B cell (primary cell): ENCODE measurements at regions not wholly inside any gene's neighbourhood (a gene's known extent, or its start where the extent isn't known, plus 50 kb on each side); places are given as distances from the start of the nearest gene placed in this dataset.

ENCODE experiments used
- ATAC-seq: fragments of 200-7000 bp; cut with Tn5 transposase; one replicate; pipeline ENCODE4 v1.10.0; 2021; ENCODE audit warnings: low read depth, mild to moderate bottlenecking, moderate number of reproducible peaks, moderate library complexity
- CTCF ChIA-PET: fragments of 350-600 bp; sonication (Branson Sonifier 250); formaldehyde crosslinking; loops from one replicate; lab custom pipeline; 2021; ENCODE audit warnings: antibody characterized with exemption, inconsistent platforms; lab: Charles Lee
- POLR2A ChIA-PET: fragments of 350-600 bp; sonication (Branson Sonifier 250); formaldehyde crosslinking; loops from one replicate; lab custom pipeline; 2021; ENCODE audit warnings: antibody characterized with exemption; lab: Charles Lee
- DNase-seq: peaks from one replicate; pipeline ENCODE4 v3.0.0; 2013
- H2AFZ ChIP-seq: 2 replicates; pipeline ENCODE4 v1.6.1; 2012; ENCODE audit warnings: mild to moderate bottlenecking, low read depth, low read length; ENCODE audit not compliant: insufficient read depth, poor library complexity, severe bottlenecking
- H3K27ac ChIP-seq, 2 donors: 1 replicate in 1 of 2; 2 replicates in 1 of 2; pipeline ENCODE4 v1.5.1; 2012 to 2013; ENCODE audit warnings: low read length in 2 of 2, mild to moderate bottlenecking in 2 of 2, moderate library complexity in 1 of 2
- H3K27me3 ChIP-seq, 4 experiments: fragments of 200-600 bp in 1 of 4; sonication (generic) in 1 of 4; replicated peaks in 1 of 4; 1 replicate in 2 of 4; 2 replicates in 2 of 4; pipeline versions ENCODE4 v1.6.1 to v1.7.0; 2013 to 2016; ENCODE audit warnings: low read length in 3 of 4, mild to moderate bottlenecking in 2 of 4, mixed read lengths in 1 of 4, moderate library complexity in 1 of 4; ENCODE audit not compliant: insufficient read depth in 4 of 4, control insufficient read depth in 3 of 4; ENCODE audit errors: control extremely low read depth in 1 of 4
- H3K36me3 ChIP-seq, 2 experiments: replicated peaks in 1 of 2; 1 replicate in 1 of 2; 2 replicates in 1 of 2; pipeline versions ENCODE4 v1.6.1 to v1.7.1; 2013; ENCODE audit warnings: low read length in 1 of 2; ENCODE audit not compliant: insufficient read depth in 2 of 2, control insufficient read depth in 1 of 2; ENCODE audit errors: control extremely low read depth in 1 of 2, extremely low read depth in 1 of 2
- H3K4me1 ChIP-seq, 2 donors: fragments of 200-600 bp in 1 of 2; sonication (generic) in 1 of 2; 1 replicate in 1 of 2; 2 replicates in 1 of 2; pipeline versions ENCODE4 v1.5.1 to v1.6.1; 2013 to 2017; ENCODE audit warnings: low read length in 2 of 2; ENCODE audit not compliant: control insufficient read depth in 2 of 2, insufficient read depth in 2 of 2
- H3K4me2 ChIP-seq: replicated peaks from 2 replicates; pipeline ENCODE3; 2012; ENCODE audit warnings: mild to moderate bottlenecking, low read depth, low read length; ENCODE audit not compliant: poor library complexity, severe bottlenecking
- H3K4me3 ChIP-seq, 5 experiments: fragments of 200-600 bp in 1 of 5; sonication (generic) in 1 of 5; 1 replicate in 3 of 5; 2 replicates in 2 of 5; pipeline versions ENCODE4 v1.5.1 to v1.7.0; 2011 to 2016; ENCODE audit warnings: low read length in 4 of 5, mild to moderate bottlenecking in 4 of 5, low read depth in 2 of 5, control low read depth in 1 of 5, moderate library complexity in 1 of 5; ENCODE audit not compliant: insufficient read depth in 1 of 5; ENCODE audit errors: control extremely low read depth in 1 of 5, extremely low read depth in 1 of 5
- H3K79me2 ChIP-seq: fragments of 200-600 bp; sonication (generic); one replicate; pipeline ENCODE4 v1.6.0; 2016; ENCODE audit warnings: low read length; ENCODE audit not compliant: control insufficient read depth, insufficient read depth
- H3K9ac ChIP-seq: fragments of 200-600 bp; sonication (generic); 2 replicates; pipeline ENCODE4 v1.6.1; 2017; ENCODE audit warnings: mild to moderate bottlenecking, low read length, moderate library complexity
- H3K9me3 ChIP-seq, 3 donors: one replicate each; pipeline versions ENCODE4 v1.6.1 to v1.7.1; 2013; ENCODE audit warnings: low read length in 2 of 3; ENCODE audit not compliant: control insufficient read depth in 2 of 3, insufficient read depth in 1 of 3; ENCODE audit errors: control extremely low read depth in 1 of 3
- H4K20me1 ChIP-seq: 2 replicates; pipeline ENCODE4 v1.6.0; 2012; ENCODE audit warnings: mild to moderate bottlenecking, low read length; ENCODE audit not compliant: insufficient read depth, control insufficient read depth, poor library complexity, severe bottlenecking
- H3K27ac Mint-ChIP-seq: one replicate; pipeline ENCODE4 v1.8.0; 2021; ENCODE audit warnings: mixed read lengths
- H3K27me3 Mint-ChIP-seq: one replicate; pipeline ENCODE4 v1.8.0; 2021; ENCODE audit warnings: mixed read lengths
- H3K4me1 Mint-ChIP-seq: one replicate; pipeline ENCODE4 v1.8.0; 2021; ENCODE audit warnings: mixed read lengths
- H3K4me3 Mint-ChIP-seq: one replicate; pipeline ENCODE4 v1.8.0; 2021; ENCODE audit warnings: mixed read lengths
- H3K9me3 Mint-ChIP-seq: one replicate; pipeline ENCODE4 v1.8.0; 2022; ENCODE audit warnings: mixed read lengths; ENCODE audit not compliant: insufficient read depth
- CTCF ChIP-seq: fragments of 200-600 bp; IDR thresholded peaks from one replicate; pipeline ENCODE4 v1.8.0; 2022; ENCODE audit warnings: antibody characterized with exemption, mild to moderate bottlenecking
- EZH2 ChIP-seq: IDR thresholded peaks from 2 replicates; pipeline ENCODE4 v1.6.1; 2012; ENCODE audit warnings: borderline replicate concordance, low read depth, mild to moderate bottlenecking, moderate library complexity, low read length; ENCODE audit not compliant: insufficient read depth, poor library complexity, severe bottlenecking
- WGBS: methylation state at CpG from one replicate; pipeline ENCODE4 v1.1.5; 2013; ENCODE audit warnings: missing lambda C conversion rate; ENCODE audit not compliant: insufficient coverage; 5-methylcytosine and 5-hydroxymethylcytosine counted together
- intact Hi-C: fragments of 100-400 bp; cut with micrococcal nuclease; formaldehyde crosslinking; loops from one replicate; pipeline ENCODE4 v1.10.0; 2022

- DNase-seq (no peak), ATAC-seq (no peak)
- Mint-ChIP-seq H3K27ac (no peak overlapping the region), H3K4me3 (no peak overlapping the region), H3K9me3 (peaks cover 5% of the 10 kb centered on the region), H3K4me1 (no peaks in the 10 kb centered on the region), H3K27me3 (peaks cover 24% of the 10 kb centered on the region)
- peaks cover 0 to 8% (median 0%) of the 10 kb centered on the region in 3 donors for H3K9me3 ChIP-seq
- no peak overlapping the region for H3K9ac ChIP-seq
- H3K36me3 ChIP-seq, result no peaks in the 10 kb centered on the region
- H3K4me3 ChIP-seq, result no peak overlapping the region
- H3K79me2 ChIP-seq, result no peaks in the 10 kb centered on the region
- 78% methylated on average over 4 of the region's 6 CpGs for WGBS
- no peak overlapping the region for H3K4me2 ChIP-seq
- ChIA-PET CTCF (no interaction called here), POLR2A (no interaction called here)
- H3K4me1 ChIP-seq, result no peaks in the 10 kb centered on the region
- H3K27me3 ChIP-seq, result no peaks in the 10 kb centered on the region
- no peak overlapping the region for H3K27ac ChIP-seq
- intact Hi-C loops, result no loop called here
- no peak overlapping the region for H2AFZ ChIP-seq
- TF ChIP-seq EZH2 (no peak), CTCF (no peak)
- H4K20me1 ChIP-seq, result no peaks in the 10 kb centered on the region
Observed at GRCh38 chr16:9381399-9381798, 290.0 kb downstream of the HAPSTR1 start.

DNA sequence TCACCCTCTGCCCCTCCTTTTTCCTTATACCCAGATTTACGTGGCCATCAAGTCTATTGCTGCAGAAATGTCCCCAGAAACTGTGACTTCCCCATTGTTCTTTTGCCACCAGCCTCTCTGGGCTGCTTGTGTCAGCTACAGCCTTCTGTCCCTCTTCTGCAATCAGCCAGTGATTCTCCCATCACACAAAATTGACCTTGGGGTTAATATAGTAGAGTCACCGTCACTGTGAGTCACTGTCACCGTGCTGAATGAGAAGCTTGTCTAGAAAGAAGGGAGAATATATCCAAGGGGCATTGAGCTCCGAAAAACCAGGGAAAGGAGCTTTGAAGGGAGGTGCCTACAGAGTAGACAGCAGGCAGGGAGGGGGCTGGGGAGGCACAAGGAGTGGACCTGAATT is 290.5 kb downstream of the HAPSTR1 start:
- no peak overlapping the region for H3K27ac Mint-ChIP-seq
- no peaks in the 10 kb centered on the region for H4K20me1 ChIP-seq
- no peak for TF ChIP-seq CTCF
- no peak for TF ChIP-seq EZH2

More for the DNA sequence above, 290.5 kb downstream of the HAPSTR1 start:
- 78% methylated on average over 4 of the region's 4 CpGs for WGBS
- no peaks in the 10 kb centered on the region for H3K4me1 Mint-ChIP-seq
- Histone ChIP-seq H3K79me2 (no peaks in the 10 kb centered on the region), H3K9ac (no peak overlapping the region), H3K9me3 (peaks cover 0 to 8% (median 0%) of the 10 kb centered on the region in 3 donors), H3K4me2 (no peak overlapping the region), H3K4me3 (no peak overlapping the region), H3K27ac (no peak overlapping the region), H3K27me3 (no peaks in the 10 kb centered on the region), H2AFZ (no peak overlapping the region), H3K36me3 (no peaks in the 10 kb centered on the region), H3K4me1 (no peaks in the 10 kb centered on the region)
- ATAC-seq, result no peak
- H3K4me3 Mint-ChIP-seq, result no peak overlapping the region
- ChIA-PET POLR2A (no interaction called here), CTCF (no interaction called here)
- intact Hi-C loops, result no loop called here
- DNase-seq, result no peak
- H3K9me3 Mint-ChIP-seq, result peaks cover 5% of the 10 kb centered on the region
- H3K27me3 Mint-ChIP-seq, result peaks cover 24% of the 10 kb centered on the region
